GM19025 (cell line): ENCODE measurements at regions not wholly inside any gene's neighbourhood (a gene's known extent, or its start where the extent isn't known, plus 50 kb on each side); places are given as distances from the start of the nearest gene placed in this dataset.
A peak's percentile ranks its signal among the peaks of the same experiment; 100 is the strongest.

Experiments used
- ATAC-seq: cut with Tn5 transposase; IDR thresholded peaks from one replicate; pipeline ENCODE4 v1.9.1; 2021; ENCODE audit warnings: mild to moderate bottlenecking, low read depth, moderate library complexity; ENCODE audit not compliant: unreplicated experiment

- ATAC-seq, result no peak
These were observed 54.9 kb downstream of the MAGEB17 start for GRCh38 chrX:16222151-16222550.

GRCh38 chrX:16223385-16223784 is 56.1 kb downstream of the MAGEB17 start:
- no peak for ATAC-seq

- ATAC-seq, result peak; percentile 64
These were observed 71.9 kb downstream of the MAGEB17 start for GRCh38 chrX:16239211-16239610.

GRCh38 chrX:16240231-16240905 is 73.1 kb downstream of the MAGEB17 start:
- no peak for ATAC-seq

GRCh38 chrX:16240968-16241367 is 73.7 kb downstream of the MAGEB17 start:
- no peak for ATAC-seq

- no peak for ATAC-seq
These were observed 83.0 kb downstream of the MAGEB17 start for GRCh38 chrX:16250296-16250695.

GRCh38 chrX:16251782-16252181 is 84.5 kb downstream of the MAGEB17 start:
- ATAC-seq, result no peak

GRCh38 chrX:16258882-16259281 is 91.6 kb downstream of the MAGEB17 start:
- no peak for ATAC-seq

GRCh38 chrX:16267431-16267830 is 100.2 kb downstream of the MAGEB17 start:
- no peak for ATAC-seq

GRCh38 chrX:16268206-16268605 is 100.9 kb downstream of the MAGEB17 start:
- ATAC-seq, result no peak

- ATAC-seq, result no peak
These were observed 111.6 kb downstream of the MAGEB17 start for GRCh38 chrX:16278927-16279326.

GRCh38 chrX:16282209-16282608 is 114.9 kb downstream of the MAGEB17 start:
- ATAC-seq, result no peak

- ATAC-seq, result no peak
These were observed 117.6 kb downstream of the MAGEB17 start for GRCh38 chrX:16284842-16285241.

- ATAC-seq, result no peak
These were observed 123.7 kb downstream of the MAGEB17 start for GRCh38 chrX:16290997-16291396.

- no peak for ATAC-seq
These were observed 133.6 kb downstream of the MAGEB17 start for GRCh38 chrX:16300831-16301230.

GRCh38 chrX:16304751-16305150 is 137.5 kb downstream of the MAGEB17 start:
- no peak for ATAC-seq

GRCh38 chrX:16305187-16305586 is 137.9 kb downstream of the MAGEB17 start:
- ATAC-seq, result no peak

- no peak for ATAC-seq
These were observed 140.7 kb downstream of the MAGEB17 start for GRCh38 chrX:16307950-16308349.

- ATAC-seq, result no peak
These were observed 141.5 kb downstream of the MAGEB17 start for GRCh38 chrX:16308773-16309172.

GRCh38 chrX:16310326-16310725 is 143.0 kb downstream of the MAGEB17 start:
- no peak for ATAC-seq

- no peak for ATAC-seq
These were observed 144.4 kb downstream of the MAGEB17 start for GRCh38 chrX:16311671-16312070.

GRCh38 chrX:16312761-16313623 is 145.7 kb downstream of the MAGEB17 start:
- ATAC-seq, result no peak
